HL-60 (cell line): ENCODE measurements at regions not wholly inside any gene's neighbourhood (a gene's known extent, or its start where the extent isn't known, plus 50 kb on each side); places are given as distances from the start of the nearest gene placed in this dataset.

ENCODE experiments used
- DNase-seq, 2 experiments: peaks; one replicate each; pipeline ENCODE4 v3.0.0-alpha.2; 2010 to 2020; ENCODE audit warnings: low read depth in 1 of 2, low spot score in 1 of 2
- H3K27ac ChIP-seq: fragments of 250-450 bp; sonication (Bioruptor Pico); replicated peaks from 2 replicates; pipeline ENCODE4 v1.5.1; 2020; ENCODE audit warnings: mild to moderate bottlenecking, moderate library complexity
- H3K27me3 ChIP-seq: fragments of 250-450 bp; sonication (Bioruptor Pico); 2 replicates; pipeline ENCODE4 v1.5.1; 2021; ENCODE audit warnings: mild to moderate bottlenecking, moderate library complexity; ENCODE audit not compliant: insufficient read depth, poor library complexity, severe bottlenecking
- H3K4me3 ChIP-seq: replicated peaks from 2 replicates; pipeline ENCODE4 v1.5.1; 2011; ENCODE audit warnings: mild to moderate bottlenecking, control low read depth, low read length; ENCODE audit not compliant: insufficient read depth
- CTCF ChIP-seq: IDR thresholded peaks from one replicate; pipeline ENCODE4 v1.5.1; 2011; ENCODE audit warnings: low read length, control low read depth, inconsistent platforms; ENCODE audit not compliant: insufficient read depth
- GABPA ChIP-seq: IDR thresholded peaks from 2 replicates; pipeline ENCODE4 v1.6.1; 2012; ENCODE audit warnings: low read depth
- POLR2AphosphoS5 ChIP-seq: IDR thresholded peaks from 2 replicates; pipeline ENCODE4 v1.6.1; 2012; ENCODE audit warnings: low read depth
- REST ChIP-seq: IDR thresholded peaks from 2 replicates; pipeline ENCODE4 v1.6.1; 2012; ENCODE audit warnings: low read depth; ENCODE audit not compliant: insufficient replicate concordance
- SPI1 ChIP-seq: IDR thresholded peaks from 2 replicates; pipeline ENCODE4 v1.6.1; 2012; ENCODE audit warnings: low read depth, mild to moderate bottlenecking, borderline replicate concordance

- H3K4me3 ChIP-seq = no peak overlapping the region
- H3K27me3 ChIP-seq = no peaks in the 10 kb centered on the region
- TF ChIP-seq SPI1 = no peak
- TF ChIP-seq CTCF = no peak
- no peak for TF ChIP-seq REST
- no peak for TF ChIP-seq GABPA
- TF ChIP-seq POLR2AphosphoS5 = no peak
- DNase-seq = no peak
- no peak overlapping the region for H3K27ac ChIP-seq
Observed at GRCh38 chr10:23613900-23614299, 175.0 kb downstream of the OTUD1 start.

- TF ChIP-seq POLR2AphosphoS5 = no peak
- no peak for TF ChIP-seq REST
- no peak for TF ChIP-seq GABPA
- TF ChIP-seq SPI1 = no peak
- no peak for TF ChIP-seq CTCF
- Histone ChIP-seq H3K4me3 (no peak overlapping the region), H3K27ac (no peak overlapping the region), H3K27me3 (no peaks in the 10 kb centered on the region)
- DNase-seq = no peak
Observed at GRCh38 chr10:23614483-23614882, 175.6 kb downstream of the OTUD1 start.

GRCh38 chr10:23630376-23630775, 191.5 kb downstream of the OTUD1 start:
- no peak overlapping the region for H3K4me3 ChIP-seq
- no peak overlapping the region for H3K27ac ChIP-seq
- no peaks in the 10 kb centered on the region for H3K27me3 ChIP-seq
- no peak for DNase-seq
- TF ChIP-seq REST = no peak
- no peak for TF ChIP-seq CTCF
- no peak for TF ChIP-seq GABPA
- no peak for TF ChIP-seq SPI1
- TF ChIP-seq POLR2AphosphoS5 = no peak
